NAMALWA (cell line): ENCODE measurements at regions not wholly inside any gene's neighbourhood (a gene's known extent, or its start where the extent isn't known, plus 50 kb on each side); places are given as distances from the start of the nearest gene placed in this dataset.

ENCODE experiments used
- DNase-seq: peaks from one replicate; pipeline ENCODE4 v3.0.0-alpha.2; 2015; ENCODE audit warnings: low spot score

DNA sequence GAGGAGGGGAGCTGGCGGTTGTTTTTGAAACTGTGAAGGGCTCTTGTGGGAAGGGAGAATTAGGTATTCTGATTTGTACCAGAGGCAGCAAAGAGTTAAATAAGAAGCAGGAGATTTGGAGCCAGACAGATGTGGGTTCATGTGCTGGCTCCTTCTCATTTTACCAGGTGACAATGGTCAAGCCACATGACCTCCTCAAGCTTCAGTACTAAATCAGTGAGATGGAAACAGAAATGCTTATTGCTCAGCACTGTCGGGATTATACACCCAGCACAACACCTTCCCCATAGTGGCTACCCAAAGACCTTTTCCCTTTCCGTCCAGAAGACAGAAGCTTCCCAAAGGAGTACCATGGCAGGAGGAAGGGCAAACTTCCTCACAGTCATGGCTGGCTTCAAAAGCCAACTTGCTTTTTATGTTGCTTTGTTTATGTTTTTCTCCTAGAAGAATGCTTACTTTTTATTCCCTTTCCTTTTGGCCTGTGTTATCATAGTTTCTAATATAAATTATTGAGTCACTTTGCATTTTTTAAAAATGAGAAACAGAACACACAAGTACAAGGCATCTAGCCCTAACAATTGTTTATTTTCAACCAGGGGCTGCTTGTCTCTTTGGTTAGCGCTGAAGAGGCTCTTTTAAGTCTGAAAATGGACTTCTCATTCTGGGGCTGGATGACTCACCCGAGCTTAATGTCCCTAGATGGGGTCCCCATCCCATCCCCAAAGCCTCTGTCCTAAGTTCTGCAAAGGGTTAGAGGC, 181.5 kb upstream of the ZBED5 start:
- no peak for DNase-seq

DNA sequence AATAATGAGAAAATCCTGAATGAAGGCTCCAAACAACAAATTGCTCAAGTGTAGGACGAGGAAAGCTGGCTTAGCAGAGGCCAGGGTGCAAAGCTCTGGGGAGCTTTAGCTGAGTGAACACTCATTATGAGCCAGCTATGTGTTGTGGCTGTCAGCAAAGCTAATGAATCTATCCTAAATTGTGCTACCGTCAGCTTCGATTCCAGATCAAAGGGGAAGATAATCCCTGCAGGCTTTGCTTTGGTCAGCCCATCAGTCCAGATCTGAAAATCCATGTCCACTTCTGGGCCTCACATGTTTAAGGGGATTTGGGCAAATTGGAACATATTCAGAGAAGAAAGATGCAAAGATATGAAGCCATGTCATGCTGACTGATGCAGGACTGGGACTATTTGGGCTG, 180.9 kb upstream of the ZBED5 start:
- no peak for DNase-seq

DNA sequence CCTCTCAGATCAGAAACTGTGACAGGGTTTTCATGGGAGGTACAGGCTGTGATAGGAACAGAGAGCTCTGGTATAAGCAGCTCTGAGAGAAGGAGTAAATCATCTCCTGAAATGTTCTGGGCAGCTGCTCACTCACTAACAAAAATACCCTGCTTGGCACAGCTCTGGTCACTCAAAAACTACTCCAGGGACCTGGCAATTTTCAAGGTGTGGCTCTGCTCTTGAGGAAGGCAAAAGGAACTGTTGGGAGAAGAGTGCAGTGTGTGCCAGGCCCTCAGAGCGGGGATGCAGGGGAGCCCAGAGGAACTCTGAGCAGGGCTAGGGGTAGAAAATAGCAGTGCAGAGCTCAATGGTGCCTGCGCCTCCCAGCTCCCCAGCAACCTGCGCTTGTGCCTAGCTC, 180.5 kb upstream of the ZBED5 start:
- no peak for DNase-seq

DNA sequence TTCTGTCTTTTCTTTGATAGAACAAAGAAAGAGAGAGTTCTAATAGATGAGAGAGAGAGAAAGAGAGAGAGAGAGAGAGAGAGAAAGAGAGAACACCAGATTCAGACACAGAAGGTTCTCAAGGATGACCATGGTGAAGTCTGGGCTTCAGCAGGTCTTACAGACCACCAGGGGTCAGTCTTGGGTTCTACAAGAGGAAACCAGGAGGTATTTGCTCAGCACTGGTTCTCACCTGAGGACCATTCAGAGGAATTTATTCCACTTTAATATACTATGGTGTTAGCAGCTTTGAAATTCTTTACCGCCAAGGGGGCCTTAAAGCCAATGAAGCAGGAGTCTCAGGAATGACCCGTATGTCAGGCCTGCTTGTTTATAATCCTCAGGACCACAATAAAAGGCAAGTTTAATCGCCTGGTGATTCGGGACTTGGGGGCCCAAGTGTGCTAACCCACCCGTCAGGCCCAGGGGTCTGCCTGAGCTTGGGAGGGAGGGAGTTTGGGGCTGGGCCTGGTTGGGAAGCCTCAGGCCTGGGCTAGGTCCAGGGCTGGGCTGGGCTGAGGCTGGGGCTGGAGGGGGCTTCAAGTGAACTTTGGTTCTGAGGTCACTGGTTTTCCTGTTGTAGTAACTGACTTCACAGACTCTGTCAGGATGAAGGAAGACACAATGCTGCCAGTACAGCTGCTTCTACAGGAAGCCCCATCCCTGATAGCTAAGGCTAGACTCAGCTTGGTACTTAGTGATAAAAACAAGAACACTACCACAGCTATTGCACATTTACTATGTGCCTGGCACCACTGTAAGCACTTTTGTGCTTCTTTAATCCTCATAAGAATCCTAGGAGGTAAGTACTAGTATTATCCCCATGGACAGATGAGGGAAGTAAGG, 179.2 kb upstream of the ZBED5 start:
- peak; percentile 72 for DNase-seq

GRCh38 chr11:11036185-11036847, 178.5 kb upstream of the ZBED5 start:
- DNase-seq: no peak

DNA sequence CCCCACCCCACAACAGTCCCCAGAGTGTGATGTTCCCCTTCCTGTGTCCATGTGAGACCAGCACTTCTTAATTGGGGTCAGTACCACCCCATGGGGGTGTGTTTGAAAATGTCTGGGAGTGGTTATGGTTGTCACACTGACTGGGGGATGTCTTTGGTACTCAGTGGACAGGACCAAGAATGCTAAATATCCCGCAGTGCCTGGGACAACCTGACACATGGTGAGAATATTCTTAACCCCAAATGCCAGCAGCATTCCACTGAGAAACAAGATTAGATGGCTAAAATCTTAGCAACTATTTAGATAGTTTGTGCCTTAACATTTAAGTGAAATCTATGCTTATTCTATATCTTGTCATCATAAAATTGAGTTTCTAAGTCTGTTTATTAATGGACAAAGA, 177.5 kb upstream of the ZBED5 start:
- no peak for DNase-seq

- no peak for DNase-seq
Measured at GRCh38 chr11:11034476-11034875, 176.6 kb upstream of the ZBED5 start.

DNA sequence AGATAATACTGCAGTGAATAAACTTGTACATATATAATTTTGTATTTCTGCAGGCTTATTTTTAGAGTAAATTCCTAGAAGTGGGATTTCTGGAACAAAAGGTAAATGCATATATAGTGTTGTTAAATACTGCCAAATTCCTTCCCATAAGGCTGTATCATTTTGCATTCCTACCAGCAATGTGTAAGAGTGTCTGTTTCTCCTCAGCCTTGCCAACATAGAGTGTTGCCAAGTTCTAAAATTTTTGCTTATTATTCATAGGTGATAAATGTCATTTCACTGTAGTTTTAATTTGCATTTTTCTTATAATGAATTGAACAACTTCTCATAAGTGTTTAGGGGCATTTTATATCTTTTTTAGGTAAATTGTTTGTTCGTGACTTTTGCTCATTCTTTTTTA, 174.2 kb upstream of the ZBED5 start:
- DNase-seq: no peak

DNA sequence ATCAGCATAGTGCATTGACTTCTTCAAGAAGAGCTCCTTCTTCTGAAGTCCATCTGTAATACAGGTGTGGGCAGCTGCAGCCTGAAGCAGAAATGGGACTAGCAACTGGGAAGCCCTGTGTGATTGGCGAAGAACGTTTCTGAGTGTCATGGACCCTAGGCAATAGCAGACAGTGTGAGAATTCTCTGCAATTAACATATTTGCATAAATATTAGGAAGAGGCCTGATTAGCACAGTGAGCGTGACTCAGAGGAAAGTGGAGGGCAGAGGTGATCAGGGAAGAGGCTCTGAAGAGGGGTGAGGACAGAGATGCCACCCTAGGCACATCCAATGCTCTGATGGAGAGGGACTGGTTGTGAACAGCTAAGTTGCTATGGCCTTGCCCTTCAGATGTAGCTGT, 171.2 kb upstream of the ZBED5 start:
- DNase-seq: no peak

GRCh38 chr11:11028017-11028692, 170.3 kb upstream of the ZBED5 start:
- peak; percentile 81 for DNase-seq

DNA sequence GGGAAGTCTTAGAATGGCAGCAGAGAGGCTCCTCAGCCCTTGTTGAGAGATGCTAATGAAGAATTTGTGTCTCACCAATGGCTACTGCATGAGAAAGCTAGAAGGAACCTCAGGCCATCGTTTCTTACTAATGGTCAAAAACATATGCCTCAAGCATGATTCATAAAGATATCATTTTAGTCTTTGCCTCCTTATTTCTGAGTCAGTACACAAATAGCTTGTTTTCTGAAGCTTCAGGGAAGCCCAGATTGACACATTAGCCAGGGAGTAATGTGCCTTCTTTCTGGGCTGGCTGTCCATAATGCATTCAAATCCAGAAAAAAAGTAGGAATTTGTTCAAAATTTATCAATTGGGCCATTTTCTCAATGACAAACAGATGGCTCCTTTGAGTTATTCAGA, 169.4 kb upstream of the ZBED5 start:
- DNase-seq: no peak

DNA sequence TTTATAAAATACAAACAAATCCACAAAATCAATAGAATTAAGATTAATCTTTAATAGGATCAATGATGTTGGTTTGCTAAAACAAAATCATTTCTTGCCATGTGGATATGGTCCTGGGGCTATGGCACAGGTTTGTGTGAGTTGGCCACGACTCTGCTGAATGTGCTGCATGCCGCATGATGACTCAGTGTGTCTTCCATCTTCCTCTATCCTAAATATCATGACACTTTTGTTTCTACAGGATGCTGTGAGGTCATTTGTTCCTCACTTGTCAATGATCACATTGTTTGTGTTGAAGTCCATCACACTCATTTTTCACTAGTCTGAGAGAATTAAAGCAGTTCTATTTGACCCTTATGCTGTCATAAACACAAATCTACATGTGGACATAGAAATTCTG, 167.2 kb upstream of the ZBED5 start:
- no peak for DNase-seq

DNA sequence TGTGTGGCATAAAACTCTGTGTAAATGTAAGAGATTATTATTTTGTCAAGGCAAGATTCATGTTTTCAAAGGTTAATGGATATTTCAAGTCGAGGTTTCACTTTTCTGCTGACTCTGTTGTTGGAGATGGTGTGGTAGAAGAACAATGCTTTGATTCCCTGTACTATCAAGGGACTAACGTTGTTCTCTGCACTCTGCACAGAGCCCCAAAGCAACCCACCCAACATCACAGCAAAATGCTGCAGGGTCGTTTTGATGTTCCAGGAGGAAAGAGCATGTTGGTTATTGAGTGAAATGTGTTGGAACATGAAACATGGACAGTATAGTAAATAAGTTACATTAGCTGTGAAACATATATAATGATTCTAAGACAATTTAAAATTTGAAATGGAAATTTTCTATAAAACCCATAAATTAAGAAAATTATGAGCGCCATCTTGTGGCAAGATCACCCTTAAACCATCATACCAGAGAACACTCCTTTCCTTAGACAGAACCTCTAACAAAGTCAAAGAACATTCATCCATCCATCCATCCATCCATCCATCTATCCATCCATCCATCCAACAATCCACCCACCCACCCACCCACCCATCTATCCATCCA, 164.4 kb upstream of the ZBED5 start:
- peak; percentile 45 for DNase-seq

DNA sequence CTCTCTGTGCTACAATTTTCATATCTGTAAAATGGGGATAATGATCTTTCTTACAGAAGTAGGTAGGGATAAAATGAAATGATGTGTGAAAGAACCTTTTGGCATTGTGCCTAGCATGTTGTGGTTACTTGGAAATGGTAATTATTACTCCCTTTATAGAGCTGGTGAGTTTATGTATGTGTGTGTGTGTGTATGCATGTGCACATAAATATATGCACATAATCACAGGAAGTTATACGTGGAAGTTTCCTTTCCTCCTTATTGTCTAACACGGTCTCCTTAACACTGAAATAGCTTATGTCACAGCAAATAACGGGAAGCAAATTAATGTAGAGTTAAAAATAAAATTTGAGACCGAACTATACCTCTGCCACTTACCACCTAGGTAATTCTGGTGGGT, 163.7 kb upstream of the ZBED5 start:
- no peak for DNase-seq

GRCh38 chr11:11020747-11021149, 162.9 kb upstream of the ZBED5 start:
- DNase-seq: no peak

DNA sequence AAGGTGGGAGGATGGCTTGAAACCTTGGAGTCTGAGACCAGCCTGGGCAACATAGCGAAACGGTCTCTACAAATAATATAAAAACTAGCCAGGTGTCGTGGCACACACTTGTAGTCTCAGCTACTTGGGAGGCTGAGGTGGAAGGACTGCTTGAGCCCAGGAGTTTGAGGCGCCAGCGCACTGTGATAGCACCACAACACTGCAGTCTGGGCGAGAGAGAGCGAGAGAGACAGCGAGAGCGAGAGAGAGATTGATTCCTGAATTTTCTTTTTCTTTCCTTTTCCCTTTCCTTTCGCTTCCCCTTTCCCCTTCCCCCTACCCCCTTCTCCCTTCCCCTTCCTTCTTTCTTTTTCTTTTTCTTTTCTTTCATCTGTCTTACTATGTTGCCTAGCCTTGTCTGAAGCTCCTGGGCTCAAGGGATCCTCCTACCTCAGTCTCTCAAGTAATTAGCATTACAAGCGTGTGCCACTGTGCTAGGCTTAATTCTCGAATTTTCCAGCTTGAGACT, 162.4 kb upstream of the ZBED5 start:
- DNase-seq: no peak

- no peak for DNase-seq
Measured at GRCh38 chr11:11016943-11017342, 159.1 kb upstream of the ZBED5 start.

DNA sequence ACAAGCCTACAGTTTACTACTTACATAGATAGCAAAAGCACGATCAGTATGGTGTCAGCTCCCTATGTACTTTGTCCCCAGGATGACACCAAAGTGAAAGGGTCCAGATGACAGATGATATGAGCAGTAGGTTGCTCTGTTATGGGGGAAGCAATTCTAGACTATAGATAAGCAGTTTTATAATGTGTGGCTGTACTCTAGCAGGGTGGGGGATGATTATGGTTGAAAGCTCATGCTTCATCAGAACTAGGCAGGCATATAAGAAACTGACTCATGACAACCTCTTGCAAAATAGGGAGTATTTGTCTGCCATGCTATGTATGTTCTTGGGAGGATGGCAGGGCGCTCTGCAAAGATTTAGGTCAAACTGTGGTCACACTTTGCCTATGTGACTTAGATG, 158.2 kb upstream of the ZBED5 start:
- DNase-seq: no peak

DNA sequence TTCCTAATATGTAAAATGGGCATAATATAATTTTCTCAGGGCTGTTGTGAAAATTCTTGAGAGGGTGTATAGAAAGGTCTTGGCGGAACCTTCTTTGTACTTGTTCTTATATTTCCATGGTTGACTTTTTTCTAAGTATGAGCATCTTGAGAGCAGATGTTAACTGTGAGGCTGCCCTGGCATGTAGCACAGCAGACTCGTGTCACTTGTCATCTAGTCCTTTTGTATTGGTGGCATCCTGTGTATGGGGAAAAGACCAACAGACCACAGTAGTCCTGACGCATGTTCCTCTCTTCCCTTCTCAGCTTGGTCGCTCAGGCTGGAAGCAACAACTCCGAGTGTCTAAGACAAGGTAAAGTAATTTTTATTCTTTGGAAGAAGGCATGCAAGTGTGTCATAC, 153.8 kb upstream of the ZBED5 start:
- no peak for DNase-seq

- DNase-seq: no peak
Measured at GRCh38 chr11:11010624-11011127, 152.8 kb upstream of the ZBED5 start.

- no peak for DNase-seq
Measured at GRCh38 chr11:11009179-11009578, 151.3 kb upstream of the ZBED5 start.

GRCh38 chr11:11004069-11004468, 146.2 kb upstream of the ZBED5 start:
- DNase-seq: no peak
